GM23338 (cell line): ENCODE measurements at regions not wholly inside any gene's neighbourhood (a gene's known extent, or its start where the extent isn't known, plus 50 kb on each side); places are given as distances from the start of the nearest gene placed in this dataset.

Experiments
- ATAC-seq: fragments of 200-7000 bp; cut with Tn5 transposase; 3 replicates; pipeline ENCODE4 v1.9.1; 2020
- DNase-seq: peaks from one replicate; pipeline ENCODE4 v3.0.0-alpha.2; 2015; ENCODE audit warnings: low spot score
- H2AFZ ChIP-seq: fragments of 200-600 bp; sonication (generic); 2 replicates; pipeline ENCODE4 v1.8.0; 2016; ENCODE audit warnings: antibody characterized with exemption, mild to moderate bottlenecking, moderate library complexity
- H3F3A ChIP-seq: fragments of 200-600 bp; sonication (generic); replicated peaks from 2 replicates; pipeline ENCODE4 v1.8.0; 2017; ENCODE audit warnings: antibody characterized with exemption, mixed run types, low read depth
- H3K27ac ChIP-seq: fragments of 200-600 bp; sonication (generic); 2 replicates; pipeline ENCODE4 v1.6.1; 2016; ENCODE audit warnings: low read depth
- H3K27me3 ChIP-seq: fragments of 200-600 bp; sonication (generic); 2 replicates; pipeline ENCODE4 v1.8.0; 2016; ENCODE audit warnings: mild to moderate bottlenecking, mixed run types, moderate library complexity; ENCODE audit not compliant: insufficient read depth
- H3K36me3 ChIP-seq: fragments of 200-600 bp; sonication (generic); 2 replicates; pipeline ENCODE4 v1.8.0; 2016; ENCODE audit warnings: mild to moderate bottlenecking; ENCODE audit not compliant: insufficient read depth
- H3K4me1 ChIP-seq: fragments of 200-600 bp; sonication (generic); 2 replicates; pipeline ENCODE4 v1.8.0; 2016; ENCODE audit warnings: mild to moderate bottlenecking, moderate library complexity; ENCODE audit not compliant: insufficient read depth
- H3K4me2 ChIP-seq: fragments of 200-600 bp; sonication (generic); 2 replicates; pipeline ENCODE4 v1.7.1; 2017; ENCODE audit warnings: mixed run types
- H3K4me3 ChIP-seq: fragments of 200-600 bp; sonication (generic); 2 replicates; pipeline ENCODE4 v1.6.1; 2016; ENCODE audit warnings: mixed run types
- H3K79me2 ChIP-seq: fragments of 200-600 bp; sonication (generic); replicated peaks from 2 replicates; pipeline ENCODE4 v1.8.0; 2017; ENCODE audit warnings: mild to moderate bottlenecking; ENCODE audit not compliant: insufficient read depth
- H3K9me2 ChIP-seq: fragments of 200-600 bp; sonication (generic); 2 replicates; pipeline ENCODE4 v1.8.0; 2017; ENCODE audit not compliant: insufficient read depth
- H4K20me1 ChIP-seq: fragments of 200-600 bp; sonication (generic); replicated peaks from 2 replicates; pipeline ENCODE4 v1.8.0; 2017; ENCODE audit warnings: mild to moderate bottlenecking; ENCODE audit not compliant: insufficient read depth
- H3K27ac Mint-ChIP-seq: 2 replicates; pipeline ENCODE4 v1.8.0; 2020; ENCODE audit warnings: inconsistent platforms, mild to moderate bottlenecking, moderate library complexity, mixed read lengths
- H3K27me3 Mint-ChIP-seq: 3 replicates; pipeline ENCODE4 v1.8.0; 2022; ENCODE audit warnings: low read depth, mild to moderate bottlenecking, moderate library complexity, mixed read lengths, inconsistent platforms; ENCODE audit not compliant: insufficient read depth, poor library complexity
- H3K36me3 Mint-ChIP-seq: 3 replicates; pipeline ENCODE4 v1.8.0; 2021; ENCODE audit warnings: low read depth, mild to moderate bottlenecking, inconsistent platforms, moderate library complexity, mixed read lengths
- H3K4me1 Mint-ChIP-seq: 3 replicates; pipeline ENCODE4 v1.8.0; 2020; ENCODE audit warnings: mild to moderate bottlenecking, inconsistent platforms, mixed read lengths
- H3K4me3 Mint-ChIP-seq: 3 replicates; pipeline ENCODE4 v1.8.0; 2021; ENCODE audit warnings: moderate library complexity, mild to moderate bottlenecking, inconsistent platforms, mixed read lengths
- H3K9me3 Mint-ChIP-seq: 3 replicates; pipeline ENCODE4 v1.8.0; 2020; ENCODE audit warnings: moderate library complexity, mild to moderate bottlenecking, inconsistent platforms, mixed read lengths
- CREB1 ChIP-seq: fragments of 250-450 bp; sonication (Bioruptor Pico); IDR thresholded peaks from 2 replicates; pipeline ENCODE4 v1.5.0; 2020; ENCODE audit warnings: low read depth, mild to moderate bottlenecking, moderate library complexity
- ETS1 ChIP-seq: IDR thresholded peaks from 2 replicates; pipeline ENCODE4 v1.6.1; 2016; ENCODE audit warnings: antibody characterized with exemption
- EZH2 ChIP-seq: fragments of 200-600 bp; sonication (generic); IDR thresholded peaks from one replicate; pipeline ENCODE4 v1.8.0; 2017; ENCODE audit warnings: antibody characterized with exemption, mild to moderate bottlenecking, low read depth; ENCODE audit not compliant: unreplicated experiment
- EZH2phosphoT487 ChIP-seq: fragments of 200-600 bp; sonication (generic); IDR thresholded peaks from one replicate; pipeline ENCODE4 v1.8.1; 2018; ENCODE audit warnings: antibody characterized with exemption; ENCODE audit not compliant: unreplicated experiment
- JUNB ChIP-seq: IDR thresholded peaks from one replicate; pipeline ENCODE4 v1.6.1; 2016; ENCODE audit warnings: antibody characterized with exemption; ENCODE audit not compliant: unreplicated experiment
- NANOG ChIP-seq: IDR thresholded peaks from 2 replicates; pipeline ENCODE4 v1.6.1; 2016; ENCODE audit warnings: antibody characterized with exemption, borderline replicate concordance
- POLR2AphosphoS5 ChIP-seq: IDR thresholded peaks from 2 replicates; pipeline ENCODE4 v1.6.1; 2016; ENCODE audit warnings: antibody characterized with exemption, low read depth
- REST ChIP-seq: IDR thresholded peaks from one replicate; pipeline ENCODE4 v1.6.1; 2018; ENCODE audit warnings: antibody characterized with exemption; ENCODE audit not compliant: unreplicated experiment
- ZNF331 ChIP-seq: fragments of 250-450 bp; sonication (Bioruptor Pico); IDR thresholded peaks from 2 replicates; pipeline ENCODE4 v1.5.0; 2020; ENCODE audit warnings: low read depth, mild to moderate bottlenecking, moderate library complexity
- ZNF462 ChIP-seq: fragments of 250-450 bp; sonication (Bioruptor Pico); IDR thresholded peaks from 2 replicates; pipeline ENCODE4 v1.5.0; 2020; ENCODE audit warnings: mild to moderate bottlenecking, moderate library complexity

- Histone ChIP-seq H4K20me1 (no peaks in the 10 kb centered on the region), H3K27ac (no peak overlapping the region), H3F3A (no peaks in the 10 kb centered on the region), H3K9me2 (no peaks in the 10 kb centered on the region), H3K27me3 (no peaks in the 10 kb centered on the region), H2AFZ (no peak overlapping the region), H3K4me2 (no peak overlapping the region), H3K79me2 (no peaks in the 10 kb centered on the region), H3K4me1 (peaks cover 11% of the 10 kb centered on the region), H3K36me3 (no peaks in the 10 kb centered on the region), H3K4me3 (no peak overlapping the region)
- Mint-ChIP-seq H3K27me3 (no peaks in the 10 kb centered on the region), H3K4me3 (no peak overlapping the region), H3K27ac (no peak overlapping the region), H3K9me3 (0 out of 3 replicates have a peak, but pooled peaks cover 4% of the 10 kb centered on the region), H3K36me3 (no peaks in the 10 kb centered on the region), H3K4me1 (peaks cover 2% of the 10 kb centered on the region; the same call in 1 of the 3 replicates)
- no peak for ATAC-seq
- no peak for DNase-seq
- no peak for TF ChIP-seq JUNB
- TF ChIP-seq ETS1 = no peak
- no peak for TF ChIP-seq CREB1 (CRISPR knock-in tag)
These were observed 1068.0 kb upstream of the EPHA7 start for GRCh38 chr6:94487371-94487770.

GRCh38 chr6:94478133-94479005 is 1059.0 kb upstream of the EPHA7 start:
- DNase-seq (no peak), ATAC-seq (no peak)
- Histone ChIP-seq H3K4me3 (no peak overlapping the region), H2AFZ (0 out of 2 replicates have a peak overlapping the region, but pooled peaks have one; percentile 25), H3K4me2 (no peak overlapping the region), H3K4me1 (no peaks in the 10 kb centered on the region), H4K20me1 (no peaks in the 10 kb centered on the region), H3K9me2 (no peaks in the 10 kb centered on the region), H3F3A (no peaks in the 10 kb centered on the region), H3K27ac (no peak overlapping the region), H3K36me3 (no peaks in the 10 kb centered on the region), H3K27me3 (no peaks in the 10 kb centered on the region), H3K79me2 (no peaks in the 10 kb centered on the region)
- Mint-ChIP-seq H3K27me3 (no peaks in the 10 kb centered on the region), H3K27ac (no peak overlapping the region), H3K4me3 (no peak overlapping the region), H3K9me3 (peaks cover 13% of the 10 kb centered on the region; the same call in 2 of the 3 replicates), H3K4me1 (no peaks in the 10 kb centered on the region; the same call in 2 of the 3 replicates), H3K36me3 (peaks cover 3% of the 10 kb centered on the region; the same call in 1 of the 3 replicates)
- TF ChIP-seq REST = no peak
- TF ChIP-seq CREB1 (CRISPR knock-in tag) = no peak
- TF ChIP-seq POLR2AphosphoS5 = no peak
- TF ChIP-seq ZNF331 (CRISPR knock-in tag) = no peak
- no peak for TF ChIP-seq JUNB
- no peak for TF ChIP-seq EZH2
- no peak for TF ChIP-seq NANOG
- TF ChIP-seq EZH2phosphoT487 = no peak
- no peak for TF ChIP-seq ZNF462 (CRISPR knock-in tag)
